IPS-11a (cell line): ENCODE measurements at regions not wholly inside any gene's neighbourhood (a gene's known extent, or its start where the extent isn't known, plus 50 kb on each side); places are given as distances from the start of the nearest gene placed in this dataset.

Source experiments
- H3K4me3 ChIP-seq: one replicate; pipeline ENCODE4 v1.5.1; 2013; ENCODE audit warnings: low read depth, low read length, control low read depth

DNA sequence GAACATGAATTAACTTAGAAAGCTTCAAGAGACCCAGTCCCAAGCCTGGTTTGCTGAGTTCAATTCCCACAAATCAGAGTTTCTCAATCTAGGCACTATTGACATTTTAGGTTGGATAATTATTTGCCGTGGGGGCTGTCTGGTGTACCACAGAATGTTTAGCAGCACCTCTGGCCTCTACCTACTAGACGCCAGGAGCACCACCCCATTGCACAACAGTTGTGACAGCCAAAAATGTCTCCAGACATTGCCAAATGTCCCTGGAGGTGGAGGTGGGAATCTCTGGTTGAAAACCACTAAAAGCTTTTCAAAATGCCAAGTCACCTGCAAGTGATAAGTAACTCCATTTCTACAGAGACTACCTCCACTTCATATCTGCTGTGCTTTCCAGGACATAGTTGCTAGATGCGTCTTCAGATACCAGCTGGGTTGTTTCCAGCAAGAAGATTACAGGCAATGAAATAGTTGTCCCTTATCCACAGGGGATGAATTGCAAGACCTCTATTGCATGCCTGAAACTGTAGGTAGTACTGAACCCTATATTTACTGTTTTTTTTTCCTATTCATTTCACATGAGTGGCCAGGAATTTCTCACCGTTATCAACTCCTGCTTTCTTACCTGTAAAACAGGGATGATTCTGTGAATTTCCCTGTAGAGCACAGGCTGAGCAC, 554.3 kb downstream of the ZEB2 start:
- no peak overlapping the region for H3K4me3 ChIP-seq

DNA sequence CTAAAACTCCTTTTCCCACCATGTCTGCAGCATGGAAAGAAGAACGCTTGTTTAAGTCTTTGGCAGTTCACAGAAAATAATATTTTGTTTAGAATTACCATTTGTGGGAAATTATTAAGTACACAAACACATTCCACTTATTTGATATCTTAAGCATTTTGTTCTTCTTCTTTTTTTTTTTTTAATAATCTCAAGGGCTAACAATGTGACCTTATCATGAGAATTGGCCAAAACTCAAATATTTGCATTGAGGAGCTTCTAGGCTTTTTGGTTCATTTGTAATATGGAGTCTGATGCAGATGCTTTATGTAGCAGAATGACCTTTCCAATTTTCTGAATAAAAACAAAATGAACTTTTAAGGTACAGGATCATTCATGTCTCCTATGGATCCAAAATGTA, 555.0 kb downstream of the ZEB2 start:
- no peak overlapping the region for H3K4me3 ChIP-seq

DNA sequence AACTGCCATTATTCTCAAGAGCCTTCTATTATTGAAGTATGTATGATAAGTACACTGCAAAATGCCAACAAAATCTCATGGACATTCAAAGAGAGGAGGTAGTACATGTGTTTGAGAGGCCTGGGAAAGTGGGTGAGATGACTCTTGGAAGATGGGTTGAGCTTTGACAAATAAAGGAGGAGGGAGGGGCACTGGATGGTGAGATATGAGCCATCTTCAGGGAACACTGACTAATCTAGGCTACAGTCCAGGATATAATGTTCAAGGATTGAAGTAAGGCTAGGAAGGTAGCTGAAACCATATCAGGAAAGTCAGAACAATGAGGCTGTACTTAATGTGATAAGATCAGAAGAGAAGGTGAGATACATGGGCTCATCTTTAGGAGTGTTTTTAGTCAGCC, 559.7 kb downstream of the ZEB2 start:
- H3K4me3 ChIP-seq, result no peak overlapping the region

DNA sequence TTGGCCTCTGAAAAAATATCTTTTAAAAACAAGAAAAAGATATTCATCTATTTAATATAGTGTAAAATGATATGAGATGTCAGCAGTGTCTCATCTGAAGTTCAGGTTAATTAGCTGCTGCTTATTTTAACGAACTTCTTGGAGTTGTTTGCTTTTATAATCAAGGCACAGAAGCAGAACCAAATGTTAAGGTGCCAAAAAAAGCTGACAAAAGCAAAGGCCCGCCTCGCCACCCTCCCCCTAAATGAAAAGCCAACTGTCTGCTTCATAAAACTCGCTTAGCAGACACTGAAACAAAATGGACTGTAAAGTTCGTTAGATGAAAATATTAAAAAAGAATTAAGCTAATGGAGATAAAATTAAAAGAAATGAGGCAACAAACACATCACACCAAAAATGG, 562.6 kb downstream of the ZEB2 start:
- H3K4me3 ChIP-seq, result no peak overlapping the region

DNA sequence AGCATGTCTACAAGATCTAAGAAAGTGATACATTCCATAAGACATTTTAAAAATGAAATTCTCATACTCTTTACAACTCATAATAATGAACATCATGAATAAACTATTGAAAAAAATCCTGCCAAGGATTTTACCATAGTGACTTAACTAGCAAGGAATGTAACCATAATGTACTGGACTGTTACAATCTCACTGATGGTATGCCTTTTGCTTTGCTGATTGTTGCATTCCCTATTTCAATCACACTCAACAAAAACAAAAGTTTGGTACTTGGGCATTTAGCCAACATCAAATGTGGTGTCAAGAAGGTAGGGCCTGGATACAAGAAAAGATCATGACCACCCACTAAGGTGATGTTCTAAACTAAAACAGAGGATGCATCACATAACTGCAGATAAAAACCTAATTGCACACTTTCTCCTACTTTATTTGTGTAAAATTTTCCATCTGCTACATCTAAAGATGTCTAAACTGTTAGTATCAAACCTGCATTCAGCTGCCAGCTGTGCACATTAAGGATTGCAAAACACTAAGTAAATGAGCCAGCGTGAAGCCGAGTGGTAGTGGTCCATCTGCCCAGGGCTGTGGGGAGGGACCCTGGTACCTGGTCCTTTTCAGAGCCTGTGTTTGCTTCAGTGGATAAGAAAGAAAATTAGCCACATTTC, 564.4 kb downstream of the ZEB2 start:
- no peak overlapping the region for H3K4me3 ChIP-seq

DNA sequence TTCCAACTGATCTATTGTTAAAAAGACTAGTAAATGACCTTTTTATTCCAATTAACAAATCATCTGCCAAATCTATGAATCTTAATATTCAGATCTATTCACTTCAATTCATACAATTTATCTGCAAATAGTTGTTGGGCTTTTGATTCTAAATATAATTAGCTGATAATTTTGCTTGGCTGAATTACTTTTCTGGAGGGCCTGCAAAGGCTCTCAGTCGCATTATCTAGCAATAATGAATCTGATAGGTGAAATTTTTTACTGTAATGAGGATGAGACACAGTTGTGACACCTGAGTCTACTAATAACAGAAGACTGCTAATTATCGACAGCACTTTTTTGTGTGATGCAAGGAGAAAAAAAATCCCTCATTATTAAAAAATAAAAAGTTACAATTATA, 565.1 kb downstream of the ZEB2 start:
- H3K4me3 ChIP-seq, result no peak overlapping the region

DNA sequence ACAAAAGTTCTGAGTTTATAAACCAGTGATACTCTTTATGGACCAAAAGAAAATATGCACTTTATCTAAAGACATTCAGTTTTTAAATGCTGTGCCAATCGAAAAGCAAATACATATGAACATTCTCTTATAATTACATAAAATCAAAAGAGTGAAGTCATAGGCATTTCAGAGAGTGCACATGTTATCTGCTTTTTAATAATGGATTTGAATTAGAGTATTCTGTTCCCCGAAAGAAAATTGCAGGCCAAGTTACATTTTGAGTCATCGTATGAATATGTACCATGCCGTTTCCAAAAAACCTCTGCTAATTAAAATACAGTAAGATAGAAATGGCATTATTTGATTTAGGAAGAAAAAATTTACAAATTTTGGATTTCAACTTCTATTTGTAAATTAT, 565.7 kb downstream of the ZEB2 start:
- no peak overlapping the region for H3K4me3 ChIP-seq

DNA sequence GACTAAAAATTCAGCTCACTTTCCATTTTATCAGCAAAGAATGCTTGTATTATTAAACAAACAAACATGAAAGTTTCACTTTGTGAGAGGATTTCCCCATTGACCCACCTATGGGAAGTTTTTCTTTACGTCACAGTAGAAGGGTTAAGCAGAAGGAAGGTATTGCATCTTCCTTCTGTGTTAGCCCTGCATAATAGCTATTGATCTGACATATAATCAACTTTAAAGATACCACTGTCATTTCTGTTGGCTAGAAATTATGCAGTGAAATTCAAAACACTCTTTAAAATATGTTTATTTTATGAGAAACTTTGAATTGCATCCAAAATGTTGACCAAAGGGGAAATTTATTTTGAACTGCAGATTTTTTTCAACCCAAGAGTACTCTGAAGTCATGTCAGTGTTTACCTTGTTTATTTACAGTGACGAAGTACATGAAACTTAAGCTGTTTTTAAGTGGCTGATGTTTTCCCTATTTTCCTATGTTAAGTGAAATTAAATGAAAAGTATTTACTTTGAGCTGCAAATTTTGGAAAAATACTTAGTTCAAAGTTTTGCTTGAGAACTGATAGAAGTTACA, 566.4 kb downstream of the ZEB2 start:
- no peak overlapping the region for H3K4me3 ChIP-seq

DNA sequence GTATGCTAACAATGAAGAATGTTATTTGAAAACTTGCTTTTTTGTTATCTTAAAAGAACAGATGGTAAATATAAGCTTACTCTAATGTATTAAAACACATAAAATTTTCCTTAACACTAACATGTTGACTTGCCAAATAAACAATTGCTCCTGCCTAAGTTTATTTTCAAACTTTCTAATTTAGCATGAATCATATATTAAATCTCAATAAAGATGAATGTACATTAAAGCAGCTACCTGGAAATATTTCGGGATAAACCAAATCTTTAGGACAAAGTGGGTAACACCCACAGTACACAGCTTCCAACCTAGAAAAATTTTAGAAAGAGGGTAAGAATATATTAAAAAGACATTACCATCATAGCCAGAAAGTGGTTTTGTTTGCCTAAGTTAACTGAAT, 567.4 kb downstream of the ZEB2 start:
- no peak overlapping the region for H3K4me3 ChIP-seq

DNA sequence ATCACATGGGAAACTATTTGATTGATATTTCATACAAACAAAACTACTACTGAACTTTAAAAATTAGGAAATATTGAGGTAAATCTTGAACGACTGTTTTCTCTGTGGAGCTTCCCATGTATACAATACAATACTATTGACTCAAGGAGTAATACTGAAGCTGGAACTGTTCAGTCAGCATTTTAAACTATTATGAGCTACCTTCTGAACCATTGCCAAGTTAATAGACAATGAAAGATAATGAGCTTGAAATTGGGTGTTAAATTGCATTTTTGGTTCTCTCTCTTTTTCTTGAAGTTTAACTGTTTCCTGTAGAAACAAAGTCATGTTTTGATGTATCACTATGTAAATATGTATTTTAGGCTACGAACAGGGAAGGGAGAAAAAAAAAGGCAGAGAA, 569.2 kb downstream of the ZEB2 start:
- no peak overlapping the region for H3K4me3 ChIP-seq

DNA sequence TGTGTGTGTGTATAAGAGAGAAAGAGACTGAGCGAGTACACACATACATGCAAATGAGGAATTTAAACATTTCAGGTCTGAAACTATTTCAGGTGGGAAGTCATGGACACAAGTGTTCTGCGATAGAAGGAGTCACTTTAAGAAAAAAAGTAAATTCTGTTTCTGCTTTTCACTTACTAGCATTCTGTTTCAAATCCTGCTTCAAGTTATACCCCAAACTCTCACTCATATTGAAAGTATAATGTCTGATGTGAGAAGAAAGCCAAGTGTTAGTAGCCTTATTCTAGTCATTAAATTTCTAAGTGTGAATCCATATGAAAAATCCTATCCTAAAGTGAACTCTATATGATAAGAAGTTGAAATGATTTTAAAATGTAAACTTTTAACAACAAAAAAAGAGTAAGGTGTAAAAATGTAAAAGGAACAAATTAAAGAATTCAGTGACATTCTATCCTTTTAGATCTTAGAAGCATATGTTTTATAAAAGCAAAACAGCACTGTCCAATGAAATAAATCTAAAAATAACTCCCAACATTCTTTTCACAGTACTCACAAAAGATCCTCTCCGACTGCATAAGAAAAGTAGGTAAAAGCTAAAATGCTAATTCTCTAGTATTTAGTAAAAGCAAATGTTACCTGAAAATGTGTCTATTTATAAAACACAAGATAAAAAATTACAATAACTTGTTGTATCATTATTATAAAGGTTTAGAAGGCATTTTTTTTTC, 570.6 kb downstream of the ZEB2 start:
- H3K4me3 ChIP-seq, result no peak overlapping the region

DNA sequence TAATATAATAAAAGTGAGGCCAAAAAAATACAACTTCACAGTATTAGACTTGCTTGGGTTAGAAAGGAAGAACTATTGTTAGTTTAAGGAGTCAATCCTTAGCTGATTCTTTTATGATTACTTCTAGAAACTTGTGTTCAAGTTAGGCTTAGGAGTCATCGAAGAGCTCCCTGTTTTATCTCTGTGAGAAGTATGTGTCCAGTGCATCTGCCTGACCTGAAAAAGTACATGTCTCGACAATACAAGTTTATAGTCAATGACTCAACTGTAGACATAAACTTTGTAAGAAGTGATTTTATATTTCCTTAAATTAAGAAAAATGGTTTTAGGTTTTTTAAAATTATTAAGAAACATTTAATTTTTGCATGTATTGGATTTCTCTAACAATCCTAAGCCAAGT, 571.2 kb downstream of the ZEB2 start:
- no peak overlapping the region for H3K4me3 ChIP-seq

DNA sequence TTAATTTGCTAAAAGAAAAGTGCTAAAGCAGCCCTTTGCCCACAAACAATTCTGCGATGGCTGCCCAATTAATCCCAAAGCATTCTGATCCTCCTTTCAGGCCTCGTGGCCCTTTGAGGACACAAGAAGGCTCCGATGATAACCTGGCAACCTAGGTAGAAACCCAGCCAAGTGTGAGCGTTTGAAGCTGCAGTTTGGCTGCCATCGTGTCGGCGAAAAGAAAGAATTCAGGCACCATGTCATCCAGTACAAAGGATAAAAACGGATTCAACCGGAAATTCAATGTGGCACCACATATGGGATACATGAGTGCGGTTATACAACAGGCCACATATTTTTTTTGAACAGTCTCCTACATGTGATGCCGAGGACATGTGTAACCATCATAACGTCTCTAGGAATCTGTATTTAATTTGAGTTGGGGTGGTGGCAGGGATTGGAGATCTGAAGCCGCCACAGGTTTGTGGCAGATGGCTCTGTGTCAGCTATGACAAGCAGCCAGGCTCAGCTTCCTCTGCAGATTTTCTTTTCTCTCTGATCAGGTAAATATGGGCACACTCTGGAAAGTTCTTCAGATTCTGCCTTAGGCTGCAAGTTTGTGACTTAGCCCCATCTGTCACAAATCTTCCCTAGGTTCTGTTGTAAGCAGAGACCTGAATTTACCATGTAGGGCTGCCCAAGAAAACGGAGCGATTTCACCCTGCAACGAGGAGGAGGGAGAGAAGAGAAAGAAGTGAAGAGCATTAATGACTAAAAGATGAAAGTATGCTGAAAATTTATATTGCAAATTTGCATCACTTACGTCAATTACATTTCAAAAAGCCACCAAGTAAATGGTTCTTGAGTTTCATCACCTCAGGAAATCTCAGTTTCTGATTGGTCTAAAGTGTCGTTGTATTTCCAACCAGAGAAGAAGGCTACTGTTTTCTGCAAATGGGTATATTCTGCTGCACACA, 573.2 kb downstream of the ZEB2 start:
- no peak overlapping the region for H3K4me3 ChIP-seq

DNA sequence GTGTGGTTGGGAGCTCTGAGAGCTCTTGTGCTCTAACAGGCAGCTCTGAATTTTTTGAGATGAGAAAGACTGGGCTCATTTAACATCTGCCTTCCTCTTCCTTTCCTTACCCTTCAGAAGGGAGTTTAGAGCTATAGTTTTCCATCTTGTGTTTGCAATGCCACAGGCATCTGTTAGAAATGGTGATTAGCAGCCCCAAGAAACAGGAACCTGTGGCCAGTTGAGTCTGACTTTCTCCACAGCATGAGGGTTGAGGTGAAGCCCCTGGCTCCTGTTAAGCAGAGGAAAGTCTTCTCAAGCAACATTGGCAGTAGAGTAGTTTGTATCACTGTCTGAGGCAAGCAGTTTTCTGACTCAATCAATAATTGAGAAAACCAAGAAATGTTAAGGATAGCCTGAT, 577.4 kb downstream of the ZEB2 start:
- H3K4me3 ChIP-seq, result no peak overlapping the region

DNA sequence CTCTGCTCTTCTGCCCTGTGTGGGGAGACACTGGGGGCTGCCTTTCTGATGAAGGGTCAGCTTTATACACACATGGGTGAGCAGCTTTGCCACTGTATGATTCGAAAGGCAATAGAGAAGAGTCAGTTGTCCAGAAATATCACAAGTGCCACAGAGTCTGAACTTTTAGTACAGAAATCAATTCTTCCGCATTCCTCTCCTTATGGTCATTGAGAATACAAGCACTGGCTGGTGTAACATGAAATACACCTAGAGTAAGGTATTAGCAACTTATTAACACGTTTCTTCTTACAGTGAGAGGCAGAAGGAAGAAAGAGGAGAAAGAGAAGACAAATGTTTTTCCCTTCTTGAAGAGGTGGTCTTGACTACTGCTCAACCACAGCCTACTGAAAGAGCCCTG, 579.2 kb downstream of the ZEB2 start:
- no peak overlapping the region for H3K4me3 ChIP-seq

DNA sequence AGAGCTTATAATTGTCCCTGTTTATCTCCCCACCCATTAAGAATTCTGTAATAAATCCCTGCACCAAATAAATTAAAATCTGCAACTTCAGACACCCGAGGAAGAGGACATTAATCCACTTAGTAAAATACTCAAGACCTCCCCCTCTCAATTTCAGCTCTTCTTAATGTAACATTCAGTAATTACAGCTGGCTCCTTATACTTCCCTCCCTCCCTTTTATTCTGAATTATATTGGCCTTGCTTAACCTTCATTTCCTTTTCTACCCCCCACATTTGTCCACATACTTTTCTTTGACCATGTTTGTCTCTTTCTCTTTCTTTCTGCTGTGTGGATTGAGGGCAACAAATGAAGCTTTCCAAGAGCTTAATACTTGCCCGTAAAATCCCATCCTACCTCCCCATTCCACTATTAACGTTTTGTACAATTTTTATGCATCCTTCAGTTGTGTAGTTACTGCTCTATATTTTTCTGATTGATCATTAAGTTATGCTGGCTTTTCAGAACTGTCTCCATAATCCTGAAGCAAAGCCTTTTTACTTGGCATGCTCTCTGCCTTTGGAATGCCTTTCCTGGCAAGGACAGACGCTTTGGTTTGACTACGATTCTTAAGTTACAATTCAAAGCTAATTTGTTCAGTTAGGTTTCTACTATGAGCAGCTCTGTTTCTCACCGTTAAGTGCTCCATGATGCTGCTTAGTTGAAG, 580.1 kb downstream of the ZEB2 start:
- no peak overlapping the region for H3K4me3 ChIP-seq

DNA sequence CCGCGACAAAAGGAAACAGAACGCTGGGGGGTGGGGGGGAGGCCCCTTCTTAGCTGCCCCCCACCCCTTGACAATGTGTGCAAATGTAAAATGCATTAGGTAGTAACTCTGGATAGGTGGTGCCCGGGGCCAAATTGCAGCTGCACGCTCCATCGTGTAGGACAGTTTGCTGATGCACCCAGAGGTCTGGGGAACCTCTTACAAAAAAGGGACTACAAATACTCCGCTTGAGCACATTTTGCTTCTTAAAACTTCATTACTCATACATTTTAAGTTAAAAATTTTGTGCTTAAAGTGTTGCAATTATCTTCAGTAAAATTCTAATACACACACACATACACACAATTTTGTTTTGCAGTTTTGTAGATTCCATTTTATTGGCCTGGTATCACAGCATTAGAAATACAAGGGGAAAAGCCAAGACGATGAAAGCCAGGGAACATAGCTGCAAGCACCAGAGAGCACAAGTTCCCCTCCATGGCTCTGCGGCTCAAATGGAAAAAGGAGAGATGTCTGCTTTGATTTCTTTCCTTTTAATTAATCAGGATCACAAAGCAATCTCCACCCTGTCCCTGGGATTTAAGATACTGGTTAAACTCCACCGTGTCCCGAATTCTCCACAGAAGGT, 582.1 kb downstream of the ZEB2 start:
- H3K4me3 ChIP-seq, result peak overlapping the region; percentile 50

DNA sequence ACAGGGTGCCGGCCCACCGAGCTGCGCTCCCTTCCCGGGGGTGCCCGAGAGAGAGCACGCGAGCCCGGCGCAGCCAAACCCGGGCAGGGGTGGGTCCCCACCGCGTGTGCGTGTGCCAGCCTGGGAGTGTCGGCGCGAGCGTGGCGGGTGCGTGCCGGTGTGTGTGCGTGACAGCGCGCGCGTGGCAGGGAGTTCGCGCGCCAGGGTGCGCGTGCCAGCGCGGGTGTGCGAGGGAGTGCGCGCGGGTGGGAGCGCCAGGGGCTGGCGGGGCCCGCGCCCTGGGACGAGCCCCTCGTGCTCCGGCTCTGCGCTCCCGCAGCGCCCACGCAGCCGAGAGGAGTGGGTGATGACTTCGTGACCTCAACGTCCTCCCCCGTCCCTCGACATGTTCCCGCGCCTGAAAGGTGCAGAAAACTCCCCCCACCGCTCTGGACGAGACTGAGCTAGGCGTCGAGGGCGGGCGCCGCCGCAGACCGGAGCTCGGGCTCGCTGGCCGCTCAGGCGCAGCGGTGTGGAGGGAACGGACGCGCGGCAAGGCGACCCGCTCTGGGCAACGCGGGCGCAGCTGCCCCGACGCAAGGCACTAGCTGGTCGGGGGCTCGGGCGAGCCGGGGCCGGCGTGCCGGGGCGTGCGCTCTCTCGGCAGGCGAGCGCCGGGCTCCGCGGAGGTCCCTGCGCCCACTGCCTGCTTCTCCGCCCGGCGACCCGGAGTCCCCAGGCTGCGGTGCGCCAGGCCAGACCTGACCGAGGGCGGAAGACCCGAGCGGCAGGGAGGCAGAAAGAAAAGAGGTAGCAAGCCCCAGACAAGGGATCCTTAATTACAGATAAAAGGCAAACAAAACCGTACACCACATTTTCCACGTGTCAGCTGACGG, 582.8 kb downstream of the ZEB2 start:
- H3K4me3 ChIP-seq, result peak overlapping the region; percentile 50

DNA sequence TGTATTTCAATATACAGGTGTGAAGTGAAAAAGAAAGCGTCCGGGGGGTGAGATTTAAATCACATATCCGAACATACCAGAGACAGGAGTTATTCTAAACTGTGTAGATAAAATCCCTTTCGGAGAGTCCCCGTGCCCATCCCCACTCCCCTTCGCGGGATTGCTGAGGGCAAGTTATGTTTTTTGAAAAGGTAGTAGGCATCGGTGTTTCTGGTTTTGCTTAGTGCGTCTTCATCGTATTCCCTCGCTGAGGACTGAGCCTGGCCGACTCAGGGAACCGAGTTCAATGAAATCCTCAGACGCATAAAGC, 583.4 kb downstream of the ZEB2 start:
- peak overlapping the region; percentile 50 for H3K4me3 ChIP-seq
